Amniotic stem cell (primary cell): ENCODE measurements at regions not wholly inside any gene's neighbourhood (a gene's known extent, or its start where the extent isn't known, plus 50 kb on each side); places are given as distances from the start of the nearest gene placed in this dataset.
A peak's percentile ranks its signal among the peaks of the same experiment; 100 is the strongest.

ENCODE experiments used
- DNase-seq: peaks from one replicate; lab custom pipeline; 2025; lab: John Stamatoyannopoulos, UW

GRCh38 chr13:97135883-97136282 is 86.2 kb upstream of the MBNL2 start:
- no peak for DNase-seq

DNA sequence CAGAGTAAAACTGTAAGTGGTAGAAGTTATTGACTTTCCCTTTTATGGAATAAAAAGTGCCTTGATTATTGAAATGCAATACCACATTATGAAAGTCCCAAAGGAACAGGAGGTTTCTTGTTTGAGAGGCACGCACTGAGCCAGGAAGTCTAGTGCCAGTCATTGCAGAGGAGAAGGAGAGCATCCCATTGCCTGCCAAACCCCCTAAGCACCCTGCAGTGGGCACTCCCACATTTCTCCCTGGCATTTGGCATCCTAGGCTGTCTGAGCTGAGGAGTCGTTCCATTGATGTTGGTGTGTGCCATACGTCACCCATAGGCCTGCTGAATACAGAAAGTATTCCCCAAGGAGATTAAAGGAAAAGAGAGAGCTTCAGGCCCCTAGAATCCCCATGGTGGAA is 85.7 kb upstream of the MBNL2 start:
- no peak for DNase-seq

DNA sequence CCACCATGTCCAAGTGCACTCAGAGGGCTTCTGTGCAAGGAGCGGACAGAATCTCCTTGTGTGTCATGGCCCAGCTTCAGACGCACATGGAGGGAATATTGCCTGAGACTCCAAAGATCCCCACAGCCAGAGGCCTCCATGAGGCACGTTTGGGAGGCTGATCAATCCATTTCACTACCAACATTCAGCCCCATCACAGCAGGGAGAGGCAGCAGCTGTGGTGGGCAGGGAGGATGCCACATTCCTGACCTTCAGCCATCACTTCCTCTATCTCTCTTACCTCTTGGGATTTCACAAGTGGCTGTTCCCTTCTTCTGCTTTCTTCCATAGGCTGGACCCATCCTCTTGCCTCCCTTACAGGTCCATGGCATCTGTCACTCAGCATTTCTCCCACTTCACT is 82.4 kb upstream of the MBNL2 start:
- no peak for DNase-seq

DNA sequence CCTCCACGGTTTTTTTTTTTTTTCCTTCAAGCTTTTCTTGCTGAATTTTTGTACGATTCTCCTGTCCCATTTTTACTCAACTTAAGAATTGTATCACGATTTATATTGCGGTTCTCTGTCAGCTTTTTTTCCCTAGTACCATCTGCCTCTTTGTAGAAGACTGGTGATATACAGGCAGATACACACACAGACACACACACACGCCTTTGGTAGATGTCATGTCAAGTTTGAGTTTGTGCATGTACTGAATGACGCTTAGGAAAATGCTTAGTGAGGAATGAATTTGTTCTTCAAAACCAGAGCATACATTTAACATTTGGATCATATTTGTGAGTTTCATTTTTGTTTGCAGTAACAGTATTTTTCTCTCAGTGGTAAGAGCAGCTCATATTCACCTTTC is 82.0 kb upstream of the MBNL2 start:
- no peak for DNase-seq

GRCh38 chr13:97140611-97141010 is 81.5 kb upstream of the MBNL2 start:
- no peak for DNase-seq

DNA sequence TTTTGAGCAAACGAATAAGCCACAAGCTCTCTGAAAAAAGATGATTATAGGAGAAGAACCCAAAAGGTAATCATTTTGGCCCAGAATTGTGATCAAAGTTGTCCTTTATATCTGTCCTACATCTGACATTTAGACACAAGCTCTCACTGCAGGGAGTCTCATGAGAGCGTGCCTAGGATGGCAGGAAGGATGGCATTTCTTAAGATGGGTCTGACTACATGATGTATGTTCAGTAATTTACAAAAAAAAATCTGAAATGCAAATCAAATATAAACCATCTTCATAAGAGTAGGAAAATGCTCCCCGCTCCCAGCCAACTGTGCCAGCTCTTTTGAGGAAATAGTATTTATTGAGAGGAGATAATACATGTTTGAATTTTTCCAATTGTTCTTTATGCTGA is 81.0 kb upstream of the MBNL2 start:
- DNase-seq = no peak

GRCh38 chr13:97141564-97142005 is 80.5 kb upstream of the MBNL2 start:
- DNase-seq = peak; percentile 70

GRCh38 chr13:97142452-97142851 is 79.7 kb upstream of the MBNL2 start:
- DNase-seq = no peak

GRCh38 chr13:97145057-97145456 is 77.1 kb upstream of the MBNL2 start:
- no peak for DNase-seq

DNA sequence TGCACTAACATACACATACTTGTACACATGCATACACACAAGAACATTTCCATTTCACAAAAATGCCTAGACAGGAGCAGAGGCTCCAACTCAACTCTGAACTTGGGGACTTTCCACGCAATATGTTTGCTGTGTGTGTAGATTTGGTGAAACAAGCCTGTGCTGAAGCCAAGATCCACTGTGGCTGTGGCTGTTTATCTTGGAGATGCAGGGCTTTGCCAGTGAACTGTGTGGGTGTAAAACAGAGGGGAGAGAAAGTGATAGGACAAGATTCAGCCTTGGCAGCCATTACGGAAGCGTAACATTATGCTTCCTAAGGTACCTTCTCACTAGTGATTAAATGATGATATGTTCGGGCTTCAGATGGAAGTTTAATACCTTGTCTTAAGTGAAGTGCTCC is 73.2 kb upstream of the MBNL2 start:
- no peak for DNase-seq

DNA sequence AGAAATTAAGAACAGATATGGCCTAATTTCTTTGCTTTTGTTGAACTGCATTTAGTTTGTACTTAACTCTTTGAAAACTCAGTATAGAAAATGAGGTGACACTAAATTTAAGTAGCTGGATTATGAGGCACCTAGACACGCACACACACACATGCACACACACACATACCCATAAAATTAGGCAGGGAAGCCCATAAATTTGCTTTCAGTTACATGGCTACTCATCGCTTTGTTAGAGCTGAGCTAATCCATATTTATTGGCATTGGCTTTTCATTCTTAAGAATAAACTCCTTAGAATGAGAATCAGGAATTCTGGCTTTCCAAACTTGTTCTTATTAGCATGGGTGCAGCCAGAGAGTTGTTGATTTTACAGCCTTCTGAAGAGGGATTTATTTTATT is 61.7 kb upstream of the MBNL2 start:
- no peak for DNase-seq

- no peak for DNase-seq
These were observed 60.4 kb upstream of the MBNL2 start for GRCh38 chr13:97161582-97162231.

DNA sequence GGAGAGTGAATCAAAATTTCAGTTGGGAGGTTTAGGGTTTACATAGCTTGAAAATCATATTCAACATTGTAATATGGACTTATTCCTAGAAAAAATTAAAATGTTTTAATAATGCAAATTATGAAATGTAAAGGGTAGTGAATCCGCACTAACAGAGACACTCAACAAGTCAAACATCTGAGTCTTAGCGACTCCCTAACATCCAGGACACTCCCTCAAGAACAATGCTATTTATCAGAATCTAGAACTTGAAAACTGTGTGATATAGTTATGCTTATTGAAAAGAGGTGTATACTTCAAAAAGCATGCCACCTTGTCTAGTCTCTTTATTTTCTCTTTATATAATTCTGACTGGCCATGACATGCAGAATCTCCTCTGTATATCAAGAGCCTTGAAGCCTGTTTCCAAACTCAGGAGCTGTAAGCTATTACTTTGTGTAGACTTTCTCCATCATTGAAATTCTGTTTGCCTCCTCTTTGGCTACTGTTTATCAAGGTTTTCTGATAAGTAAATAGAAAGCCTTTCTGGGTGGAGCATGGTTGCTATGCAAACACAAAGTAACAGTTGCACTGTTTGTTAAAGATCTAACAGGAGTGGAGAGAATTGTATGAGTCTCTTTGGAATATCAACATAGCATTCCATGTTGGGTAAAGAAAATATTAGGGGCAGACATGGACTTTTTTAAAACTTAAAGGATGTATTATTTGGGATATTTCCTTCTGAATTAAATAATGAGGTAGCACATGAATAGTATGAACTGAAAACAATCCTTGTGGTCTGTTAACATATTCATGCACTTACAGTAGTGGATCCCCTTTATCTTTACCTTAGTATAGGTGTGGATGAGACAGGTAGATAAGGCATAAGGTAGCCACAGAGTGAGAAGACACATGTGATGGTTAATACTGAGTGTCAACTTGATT is 56.4 kb upstream of the MBNL2 start:
- no peak for DNase-seq

DNA sequence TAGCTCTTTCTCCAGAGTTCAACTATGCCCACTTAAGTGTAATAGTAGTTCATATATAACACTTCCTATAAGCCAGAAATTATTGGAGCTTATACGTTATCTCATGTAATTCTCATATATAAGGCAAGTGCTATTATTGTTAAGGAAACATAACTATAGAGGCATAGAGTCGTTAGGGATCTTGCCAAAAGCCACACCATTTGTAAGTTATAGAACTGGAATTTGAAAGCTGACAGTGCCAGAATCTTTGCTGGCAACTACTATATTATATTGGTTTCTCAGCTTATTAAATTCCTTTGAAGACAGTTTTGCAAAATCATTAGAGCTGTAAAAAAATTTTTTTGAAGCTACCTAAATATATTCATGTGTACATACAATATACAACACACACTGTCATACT is 51.0 kb upstream of the MBNL2 start:
- DNase-seq = no peak
